ENCODE measurements at regions not wholly inside any gene's neighbourhood (a gene's known extent, or its start where the extent isn't known, plus 50 kb on each side); places are given as distances from the start of the nearest gene placed in this dataset.
"Not testable (repeated sequence)": the region's sequence is repeated elsewhere in the genome, so short reads cannot be mapped to it uniquely, and the experiment has no call there.

GRCh38 chr9:102403514-102403913 is 591.6 kb upstream of the CYLC2 start:
- TF ChIP-seq EP300 (conservative IDR thresholded peaks at IDR 0.05; ENCODE audit: poor library complexity, severe bottlenecking) (no peak), MXI1 (conservative IDR thresholded peaks at IDR 0.05; ENCODE audit: poor library complexity, severe bottlenecking) (no peak), CTCF (IDR thresholded peaks at IDR 0.05; ENCODE audit: poor library complexity, severe bottlenecking) (no peak), EZH2 (IDR thresholded peaks at IDR 0.05; ENCODE audit: borderline replicate concordance, insufficient read depth, low read length, poor library complexity, severe bottlenecking) (no peak), REST (IDR thresholded peaks at IDR 0.05; ENCODE audit: borderline replicate concordance) (no peak), TAF1 (IDR thresholded peaks at IDR 0.05; ENCODE audit: low read depth) (no peak), POLR2AphosphoS5 (IDR thresholded peaks at IDR 0.05) (no peak), SMC3 (conservative IDR thresholded peaks at IDR 0.05; ENCODE audit: poor library complexity) (no peak), RAD21 (conservative IDR thresholded peaks at IDR 0.05) (no peak)
- Histone ChIP-seq H3K27me3 (ENCODE audit: insufficient read depth, low read depth, low read length) (no peaks in the 10 kb centered on the region), H3K79me2 (replicated peaks; ENCODE audit: insufficient read depth, low read length) (no peaks in the 10 kb centered on the region), H3K36me3 (ENCODE audit: insufficient read depth, low read length) (no peaks in the 10 kb centered on the region), H3K4me3 (ENCODE audit: low read length) (no peak overlapping the region), H3K27ac (ENCODE audit: low read length) (no peak overlapping the region), H2AFZ (ENCODE audit: low read depth, low read length) (no peak overlapping the region), H3F3A (ENCODE audit: insufficient read depth, low read length, poor library complexity, severe bottlenecking) (no peaks in the 10 kb centered on the region), H3K9me3 (ENCODE audit: low read length) (peaks cover 4% of the 10 kb centered on the region), H4K20me1 (ENCODE audit: insufficient read depth) (no peaks in the 10 kb centered on the region), H3K4me2 (ENCODE audit: low read length) (no peak overlapping the region), H3K9ac (ENCODE audit: low read length) (no peak overlapping the region), H3K9me2 (ENCODE audit: insufficient read depth, low read length) (no peaks in the 10 kb centered on the region)

GRCh38 chr9:102398205-102398604 is 596.9 kb upstream of the CYLC2 start:
- no peaks in the 10 kb centered on the region for H3K9me2 ChIP-seq (ENCODE audit: insufficient read depth, low read length)
- no peaks in the 10 kb centered on the region for H4K20me1 ChIP-seq (ENCODE audit: insufficient read depth)
- H3K4me2 ChIP-seq (ENCODE audit: low read length), result no peak overlapping the region
- no peaks in the 10 kb centered on the region for H3K27me3 ChIP-seq (ENCODE audit: insufficient read depth, low read depth, low read length)
- H3F3A ChIP-seq (ENCODE audit: insufficient read depth, low read length, poor library complexity, severe bottlenecking), result no peaks in the 10 kb centered on the region
- H3K79me2 ChIP-seq (replicated peaks; ENCODE audit: insufficient read depth, low read length), result no peaks in the 10 kb centered on the region
- no peaks in the 10 kb centered on the region for H3K36me3 ChIP-seq (ENCODE audit: insufficient read depth, low read length)
- H3K27ac ChIP-seq (ENCODE audit: low read length), result no peak overlapping the region
- no peak overlapping the region for H2AFZ ChIP-seq (ENCODE audit: low read depth, low read length)
- no peak overlapping the region for H3K4me3 ChIP-seq (ENCODE audit: low read length)
- TF ChIP-seq RAD21 (conservative IDR thresholded peaks at IDR 0.05), result no peak
- TF ChIP-seq CTCF (IDR thresholded peaks at IDR 0.05; ENCODE audit: poor library complexity, severe bottlenecking), result no peak
- no peak for TF ChIP-seq EP300 (conservative IDR thresholded peaks at IDR 0.05; ENCODE audit: poor library complexity, severe bottlenecking)
- no peak for TF ChIP-seq REST (IDR thresholded peaks at IDR 0.05; ENCODE audit: borderline replicate concordance)
- no peak overlapping the region for H3K9ac ChIP-seq (ENCODE audit: low read length)
- H3K9me3 ChIP-seq (ENCODE audit: low read length), result no peaks in the 10 kb centered on the region

- not testable (repeated sequence) for H3K4me3 ChIP-seq (ENCODE audit: low read length); H3K9me3 ChIP-seq (ENCODE audit: low read length); H4K20me1 ChIP-seq (ENCODE audit: insufficient read depth); H3K9me2 ChIP-seq (ENCODE audit: insufficient read depth, low read length); H3K79me2 ChIP-seq (replicated peaks; ENCODE audit: insufficient read depth, low read length); H3K9ac ChIP-seq (ENCODE audit: low read length); H2AFZ ChIP-seq (ENCODE audit: low read depth, low read length); H3K36me3 ChIP-seq (ENCODE audit: insufficient read depth, low read length); H3K27ac ChIP-seq (ENCODE audit: low read length); H3K4me2 ChIP-seq (ENCODE audit: low read length); H3K27me3 ChIP-seq (ENCODE audit: insufficient read depth, low read depth, low read length); H3F3A ChIP-seq (ENCODE audit: insufficient read depth, low read length, poor library complexity, severe bottlenecking)
Observed at GRCh38 chr9:102385620-102386019, 609.5 kb upstream of the CYLC2 start.

Measured in neural cell (in vitro differentiated cells).